Lower leg skin (tissue), 3 donors: ENCODE measurements at regions not wholly inside any gene's neighbourhood (a gene's known extent, or its start where the extent isn't known, plus 50 kb on each side); places are given as distances from the start of the nearest gene placed in this dataset.

Experiments used
- CTCF ChIP-seq, 3 donors: fragments of 450-650 bp; IDR thresholded peaks; one replicate each; pipeline ENCODE4 v1.5.1; 2016; ENCODE audit warnings: antibody characterized with exemption in 3 of 3, mild to moderate bottlenecking in 3 of 3, moderate library complexity in 2 of 3
- POLR2A ChIP-seq, 2 donors: fragments of 450-650 bp; IDR thresholded peaks; one replicate each; pipeline ENCODE4 v1.6.1; 2016 to 2017; ENCODE audit warnings: antibody characterized with exemption in 2 of 2, mild to moderate bottlenecking in 1 of 2, moderate library complexity in 1 of 2

DNA sequence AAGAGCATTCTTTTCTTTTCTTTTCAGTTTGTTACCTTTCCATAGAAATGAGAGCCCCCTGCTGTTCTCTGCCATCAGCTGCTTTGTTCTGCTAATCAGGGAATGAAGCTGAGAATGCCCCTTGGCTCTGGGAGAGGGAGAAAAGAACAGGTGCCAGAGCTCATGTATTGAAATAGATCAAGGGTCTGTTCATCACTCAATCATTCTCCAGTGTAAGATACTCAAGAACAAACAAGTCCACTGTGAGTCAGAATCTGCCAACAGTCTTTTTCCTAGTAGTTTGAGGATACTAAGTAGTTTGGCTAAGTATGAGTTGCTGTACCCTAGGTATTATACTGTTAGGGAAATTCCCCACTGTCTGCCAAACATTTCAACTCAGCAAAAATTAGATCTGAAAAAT, 144.3 kb downstream of the RTL3 start:
- no peak for TF ChIP-seq CTCF (IDR thresholded peaks at IDR 0.05)
- no peak for TF ChIP-seq POLR2A (IDR thresholded peaks at IDR 0.05)
